GM23338 (cell line): ENCODE measurements at regions not wholly inside any gene's neighbourhood (a gene's known extent, or its start where the extent isn't known, plus 50 kb on each side); places are given as distances from the start of the nearest gene placed in this dataset.

Experiments
- ATAC-seq: fragments of 200-7000 bp; cut with Tn5 transposase; 3 replicates; pipeline ENCODE4 v1.9.1; 2020
- DNase-seq: peaks from one replicate; pipeline ENCODE4 v3.0.0-alpha.2; 2015; ENCODE audit warnings: low spot score
- H2AFZ ChIP-seq: fragments of 200-600 bp; sonication (generic); 2 replicates; pipeline ENCODE4 v1.8.0; 2016; ENCODE audit warnings: antibody characterized with exemption, mild to moderate bottlenecking, moderate library complexity
- H3F3A ChIP-seq: fragments of 200-600 bp; sonication (generic); replicated peaks from 2 replicates; pipeline ENCODE4 v1.8.0; 2017; ENCODE audit warnings: antibody characterized with exemption, mixed run types, low read depth
- H3K27ac ChIP-seq: fragments of 200-600 bp; sonication (generic); 2 replicates; pipeline ENCODE4 v1.6.1; 2016; ENCODE audit warnings: low read depth
- H3K27me3 ChIP-seq: fragments of 200-600 bp; sonication (generic); 2 replicates; pipeline ENCODE4 v1.8.0; 2016; ENCODE audit warnings: mild to moderate bottlenecking, mixed run types, moderate library complexity; ENCODE audit not compliant: insufficient read depth
- H3K36me3 ChIP-seq: fragments of 200-600 bp; sonication (generic); 2 replicates; pipeline ENCODE4 v1.8.0; 2016; ENCODE audit warnings: mild to moderate bottlenecking; ENCODE audit not compliant: insufficient read depth
- H3K4me1 ChIP-seq: fragments of 200-600 bp; sonication (generic); 2 replicates; pipeline ENCODE4 v1.8.0; 2016; ENCODE audit warnings: mild to moderate bottlenecking, moderate library complexity; ENCODE audit not compliant: insufficient read depth
- H3K4me2 ChIP-seq: fragments of 200-600 bp; sonication (generic); 2 replicates; pipeline ENCODE4 v1.7.1; 2017; ENCODE audit warnings: mixed run types
- H3K4me3 ChIP-seq: fragments of 200-600 bp; sonication (generic); 2 replicates; pipeline ENCODE4 v1.6.1; 2016; ENCODE audit warnings: mixed run types
- H3K79me2 ChIP-seq: fragments of 200-600 bp; sonication (generic); replicated peaks from 2 replicates; pipeline ENCODE4 v1.8.0; 2017; ENCODE audit warnings: mild to moderate bottlenecking; ENCODE audit not compliant: insufficient read depth
- H3K9me2 ChIP-seq: fragments of 200-600 bp; sonication (generic); 2 replicates; pipeline ENCODE4 v1.8.0; 2017; ENCODE audit not compliant: insufficient read depth
- H4K20me1 ChIP-seq: fragments of 200-600 bp; sonication (generic); replicated peaks from 2 replicates; pipeline ENCODE4 v1.8.0; 2017; ENCODE audit warnings: mild to moderate bottlenecking; ENCODE audit not compliant: insufficient read depth
- H3K27ac Mint-ChIP-seq: 2 replicates; pipeline ENCODE4 v1.8.0; 2020; ENCODE audit warnings: inconsistent platforms, mild to moderate bottlenecking, moderate library complexity, mixed read lengths
- H3K27me3 Mint-ChIP-seq: 3 replicates; pipeline ENCODE4 v1.8.0; 2022; ENCODE audit warnings: low read depth, mild to moderate bottlenecking, moderate library complexity, mixed read lengths, inconsistent platforms; ENCODE audit not compliant: insufficient read depth, poor library complexity
- H3K36me3 Mint-ChIP-seq: 3 replicates; pipeline ENCODE4 v1.8.0; 2021; ENCODE audit warnings: low read depth, mild to moderate bottlenecking, inconsistent platforms, moderate library complexity, mixed read lengths
- H3K4me1 Mint-ChIP-seq: 3 replicates; pipeline ENCODE4 v1.8.0; 2020; ENCODE audit warnings: mild to moderate bottlenecking, inconsistent platforms, mixed read lengths
- H3K4me3 Mint-ChIP-seq: 3 replicates; pipeline ENCODE4 v1.8.0; 2021; ENCODE audit warnings: moderate library complexity, mild to moderate bottlenecking, inconsistent platforms, mixed read lengths
- H3K9me3 Mint-ChIP-seq: 3 replicates; pipeline ENCODE4 v1.8.0; 2020; ENCODE audit warnings: moderate library complexity, mild to moderate bottlenecking, inconsistent platforms, mixed read lengths
- CTCF ChIP-seq, 2 experiments: fragments of 200-600 bp in 1 of 2; sonication (generic) in 1 of 2; conservative IDR thresholded peaks; 2 replicates each; pipeline versions ENCODE4 v1.5.1 to v1.6.1; 2016 to 2017; ENCODE audit warnings: antibody characterized with exemption in 2 of 2, low read depth in 2 of 2, mild to moderate bottlenecking in 2 of 2, moderate library complexity in 1 of 2
- ETS1 ChIP-seq: IDR thresholded peaks from 2 replicates; pipeline ENCODE4 v1.6.1; 2016; ENCODE audit warnings: antibody characterized with exemption
- EZH2 ChIP-seq: fragments of 200-600 bp; sonication (generic); IDR thresholded peaks from one replicate; pipeline ENCODE4 v1.8.0; 2017; ENCODE audit warnings: antibody characterized with exemption, mild to moderate bottlenecking, low read depth; ENCODE audit not compliant: unreplicated experiment
- JUNB ChIP-seq: IDR thresholded peaks from one replicate; pipeline ENCODE4 v1.6.1; 2016; ENCODE audit warnings: antibody characterized with exemption; ENCODE audit not compliant: unreplicated experiment
- ZNF462 ChIP-seq: fragments of 250-450 bp; sonication (Bioruptor Pico); IDR thresholded peaks from 2 replicates; pipeline ENCODE4 v1.5.0; 2020; ENCODE audit warnings: mild to moderate bottlenecking, moderate library complexity

- no peak for TF ChIP-seq ZNF462
- no peak for TF ChIP-seq CTCF (conservative IDR thresholded peaks at IDR 0.05; ENCODE audit: low read depth in 2 of 2)
- no peak for TF ChIP-seq EZH2
- no peak for TF ChIP-seq JUNB
- TF ChIP-seq ETS1: no peak
Observed at GRCh38 chr4:22179124-22179874, 230.7 kb upstream of the KCNIP4 start (continued).

- TF ChIP-seq ETS1: no peak
- TF ChIP-seq EZH2: no peak
- no peaks in the 10 kb centered on the region for H3K79me2 ChIP-seq
- ATAC-seq (no peak), DNase-seq (no peak)
- H3K27ac Mint-ChIP-seq: no peak overlapping the region
- H3K9me3 Mint-ChIP-seq: peaks cover 41% of the 10 kb centered on the region
- H4K20me1 ChIP-seq: no peaks in the 10 kb centered on the region
- peaks cover 20% of the 10 kb centered on the region; the same call in 2 of the 3 replicates for H3K36me3 Mint-ChIP-seq
- H3K27ac ChIP-seq: no peak overlapping the region
- 0 out of 2 replicates have a peak, but pooled peaks cover 7% of the 10 kb centered on the region for H3K4me1 ChIP-seq
- H3K4me3 ChIP-seq: no peak overlapping the region
- H3K27me3 ChIP-seq: no peaks in the 10 kb centered on the region
- no peaks in the 10 kb centered on the region for H3F3A ChIP-seq
- H3K9me2 ChIP-seq: 0 out of 2 replicates have a peak, but pooled peaks cover 3% of the 10 kb centered on the region
- no peak overlapping the region for H3K4me2 ChIP-seq
- H3K36me3 ChIP-seq: no peaks in the 10 kb centered on the region
- no peak overlapping the region for H3K4me3 Mint-ChIP-seq
- no peaks in the 10 kb centered on the region for H3K27me3 Mint-ChIP-seq
- H2AFZ ChIP-seq: no peak overlapping the region
- H3K4me1 Mint-ChIP-seq: peaks cover 2% of the 10 kb centered on the region; the same call in 1 of the 3 replicates
Observed at GRCh38 chr4:22174640-22175039, 226.1 kb upstream of the KCNIP4 start.
